HUES48 (cell line): ENCODE measurements at regions not wholly inside any gene's neighbourhood (a gene's known extent, or its start where the extent isn't known, plus 50 kb on each side); places are given as distances from the start of the nearest gene placed in this dataset.
"Not testable (repeated sequence)": the region's sequence is repeated elsewhere in the genome, so short reads cannot be mapped to it uniquely, and the experiment has no call there.

Source experiments
- H3K27ac ChIP-seq: one replicate; pipeline ENCODE4 v1.7.0; 2013; ENCODE audit warnings: low read depth, low read length, inconsistent platforms
- H3K27me3 ChIP-seq: 2 replicates; pipeline ENCODE4 v1.6.1; 2013; ENCODE audit warnings: mild to moderate bottlenecking, low read length; ENCODE audit not compliant: control insufficient read depth, insufficient read depth
- H3K36me3 ChIP-seq: 2 replicates; pipeline ENCODE4 v1.6.1; 2013; ENCODE audit warnings: low read length; ENCODE audit not compliant: control insufficient read depth, insufficient read depth
- H3K4me1 ChIP-seq: 2 replicates; pipeline ENCODE4 v1.6.1; 2013; ENCODE audit warnings: mild to moderate bottlenecking, low read length; ENCODE audit not compliant: control insufficient read depth, insufficient read depth
- H3K4me3 ChIP-seq: 2 replicates; pipeline ENCODE4 v1.5.1; 2013; ENCODE audit warnings: mild to moderate bottlenecking, low read depth, low read length
- H3K9ac ChIP-seq: 2 replicates; pipeline ENCODE4 v1.6.1; 2013; ENCODE audit warnings: mild to moderate bottlenecking, low read depth, low read length, moderate library complexity
- H3K9me3 ChIP-seq: 2 replicates; pipeline ENCODE4 v1.6.1; 2013; ENCODE audit warnings: low read length; ENCODE audit not compliant: control insufficient read depth, insufficient read depth

GRCh38 chr10:84599254-84599653, 270.9 kb downstream of the CCSER2 start:
- Histone ChIP-seq H3K27me3 (peaks cover 26% of the 10 kb centered on the region), H3K27ac (no peak overlapping the region), H3K9me3 (no peaks in the 10 kb centered on the region), H3K9ac (no peak overlapping the region), H3K4me1 (no peaks in the 10 kb centered on the region), H3K36me3 (no peaks in the 10 kb centered on the region), H3K4me3 (no peak overlapping the region)

GRCh38 chr10:84600947-84601346, 272.6 kb downstream of the CCSER2 start:
- Histone ChIP-seq H3K9me3 (no peaks in the 10 kb centered on the region), H3K4me1 (no peaks in the 10 kb centered on the region), H3K9ac (no peak overlapping the region), H3K27ac (no peak overlapping the region), H3K27me3 (peaks cover 32% of the 10 kb centered on the region), H3K36me3 (no peaks in the 10 kb centered on the region), H3K4me3 (no peak overlapping the region)

- not testable (repeated sequence) for H3K9ac ChIP-seq, H3K4me1 ChIP-seq, H3K36me3 ChIP-seq, H3K9me3 ChIP-seq, H3K27ac ChIP-seq
- Histone ChIP-seq H3K4me3 (peak overlapping the region; percentile 51; the same call in 1 of the 2 replicates), H3K27me3 (peaks cover 32% of the 10 kb centered on the region)
Measured at GRCh38 chr10:84602543-84602942, 274.2 kb downstream of the CCSER2 start.

- Histone ChIP-seq H3K4me1 (no peaks in the 10 kb centered on the region), H3K36me3 (no peaks in the 10 kb centered on the region), H3K9ac (no peak overlapping the region), H3K9me3 (no peaks in the 10 kb centered on the region), H3K27me3 (peaks cover 32% of the 10 kb centered on the region), H3K4me3 (no peak overlapping the region), H3K27ac (no peak overlapping the region)
Measured at GRCh38 chr10:84603971-84604370, 275.6 kb downstream of the CCSER2 start.

GRCh38 chr10:84605802-84606201, 277.4 kb downstream of the CCSER2 start:
- Histone ChIP-seq H3K4me1 (0 out of 2 replicates have a peak, but pooled peaks cover under 1% of the 10 kb centered on the region), H3K27ac (no peak overlapping the region), H3K4me3 (no peak overlapping the region), H3K36me3 (no peaks in the 10 kb centered on the region), H3K9ac (no peak overlapping the region), H3K27me3 (peaks cover 32% of the 10 kb centered on the region), H3K9me3 (no peaks in the 10 kb centered on the region)

GRCh38 chr10:84606428-84606827, 278.0 kb downstream of the CCSER2 start:
- Histone ChIP-seq H3K9ac (no peak overlapping the region), H3K4me3 (no peak overlapping the region), H3K4me1 (0 out of 2 replicates have a peak, but pooled peaks cover 4% of the 10 kb centered on the region), H3K36me3 (no peaks in the 10 kb centered on the region), H3K27me3 (peaks cover 32% of the 10 kb centered on the region), H3K27ac (no peak overlapping the region), H3K9me3 (no peaks in the 10 kb centered on the region)

- no peaks in the 10 kb centered on the region for H3K36me3 ChIP-seq
- no peak overlapping the region for H3K27ac ChIP-seq
- no peak overlapping the region for H3K4me3 ChIP-seq
- 0 out of 2 replicates have a peak, but pooled peaks cover 4% of the 10 kb centered on the region for H3K4me1 ChIP-seq
- peaks cover 29% of the 10 kb centered on the region for H3K27me3 ChIP-seq
- no peak overlapping the region for H3K9ac ChIP-seq
- H3K9me3 ChIP-seq = no peaks in the 10 kb centered on the region
Measured at GRCh38 chr10:84607044-84607443, 278.7 kb downstream of the CCSER2 start.

GRCh38 chr10:84607523-84607922, 279.1 kb downstream of the CCSER2 start:
- Histone ChIP-seq H3K27me3 (peaks cover 24% of the 10 kb centered on the region), H3K27ac (no peak overlapping the region), H3K4me1 (0 out of 2 replicates have a peak, but pooled peaks cover 4% of the 10 kb centered on the region), H3K9ac (no peak overlapping the region), H3K9me3 (no peaks in the 10 kb centered on the region), H3K36me3 (no peaks in the 10 kb centered on the region), H3K4me3 (no peak overlapping the region)

GRCh38 chr10:84608126-84608525, 279.7 kb downstream of the CCSER2 start:
- no peaks in the 10 kb centered on the region for H3K9me3 ChIP-seq
- peaks cover 4% of the 10 kb centered on the region; the same call in 1 of the 2 replicates for H3K4me1 ChIP-seq
- no peak overlapping the region for H3K27ac ChIP-seq
- H3K27me3 ChIP-seq = peaks cover 18% of the 10 kb centered on the region
- H3K9ac ChIP-seq = no peak overlapping the region
- no peaks in the 10 kb centered on the region for H3K36me3 ChIP-seq
- no peak overlapping the region for H3K4me3 ChIP-seq

GRCh38 chr10:84613336-84614021, 285.1 kb downstream of the CCSER2 start:
- Histone ChIP-seq H3K9me3 (no peaks in the 10 kb centered on the region), H3K4me3 (no peak overlapping the region), H3K27ac (peak overlapping the region; percentile 31)

GRCh38 chr10:84626397-84627087, 298.2 kb downstream of the CCSER2 start:
- no peak overlapping the region for H3K9ac ChIP-seq
- H3K27me3 ChIP-seq = no peaks in the 10 kb centered on the region
- no peaks in the 10 kb centered on the region for H3K9me3 ChIP-seq
- H3K4me1 ChIP-seq = no peaks in the 10 kb centered on the region
- H3K27ac ChIP-seq = no peak overlapping the region
- H3K36me3 ChIP-seq = no peaks in the 10 kb centered on the region
- H3K4me3 ChIP-seq = no peak overlapping the region

More at GRCh38 chr10:84613336-84614021, 285.1 kb downstream of the CCSER2 start:
- 0 out of 2 replicates have a peak overlapping the region, but pooled peaks have one; percentile 41 for H3K9ac ChIP-seq
- no peaks in the 10 kb centered on the region for H3K27me3 ChIP-seq
- H3K4me1 ChIP-seq = peaks cover 7% of the 10 kb centered on the region
- no peaks in the 10 kb centered on the region for H3K36me3 ChIP-seq
